K562 (cell line): ENCODE measurements at regions not wholly inside any gene's neighbourhood (a gene's known extent, or its start where the extent isn't known, plus 50 kb on each side); places are given as distances from the start of the nearest gene placed in this dataset.

Experiments used
- ATAC-seq: fragments of 200-7000 bp; cut with Tn5 transposase; 3 replicates; pipeline ENCODE4 v1.9.1; 2020; ENCODE audit warnings: moderate library complexity
- BruUV-seq: library from RNA; stranded (reverse); fragments of 400-500 nt; replicated peaks from 2 replicates; lab custom pipeline; 2021; lab: Mats Ljungman, UMichigan
- CTCF ChIA-PET: fragments of 300-600 bp; formaldehyde crosslinking; extraction: SDS; loops from one replicate; lab custom pipeline; 2021; ENCODE audit warnings: low intra/inter-chr PET ratio; lab: Yijun Ruan, JAX
- POLR2A ChIA-PET: fragments of 300-600, 350-650 bp; sonication (Branson Sonifier 250); formaldehyde crosslinking; extraction: SDS; loops from one replicate; lab custom pipeline; 2021; ENCODE audit warnings: antibody characterized with exemption, inconsistent platforms; lab: Yijun Ruan, JAX
- DNase-seq, 4 experiments: peaks; one replicate each; pipeline versions ENCODE4 v3.0.0 to v3.0.0-alpha.2; 2011 to 2018; ENCODE audit warnings: low spot score in 3 of 4, mixed read lengths in 3 of 4; ENCODE audit errors: extremely low read depth in 1 of 4
- FAIRE-seq: peaks from 2 replicates; lab custom pipeline; 2011; peaks lifted over from hg19 to GRCh38; lab: Jason Lieb, UNC
- H2AFZ ChIP-seq: 2 replicates; pipeline ENCODE4 v1.6.0; 2011; ENCODE audit warnings: low read depth, low read length, control low read depth, inconsistent platforms
- H3K27ac ChIP-seq: fragments of 200-600 bp; 3 replicates; pipeline ENCODE4 v1.8.0; 2011; ENCODE audit warnings: low read depth, mild to moderate bottlenecking, control low read depth, inconsistent platforms, low read length, moderate library complexity, mixed read lengths; ENCODE audit errors: extremely low read depth
- H3K27me3 ChIP-seq, 2 experiments: fragments of 300-600 bp in 1 of 2; 2 replicates in 1 of 2; 3 replicates in 1 of 2; pipeline versions ENCODE4 v1.6.0 to v1.8.0; 2011; ENCODE audit warnings: inconsistent platforms in 2 of 2, low read length in 2 of 2, mild to moderate bottlenecking in 1 of 2, mixed read lengths in 1 of 2, moderate library complexity in 1 of 2; ENCODE audit not compliant: control insufficient read depth in 2 of 2, insufficient read depth in 2 of 2
- H3K36me3 ChIP-seq: fragments of 300-600 bp; 3 replicates; pipeline ENCODE4 v1.8.0; 2011; ENCODE audit warnings: mild to moderate bottlenecking, low read length, inconsistent platforms; ENCODE audit not compliant: control insufficient read depth, insufficient read depth
- H3K4me1 ChIP-seq, 2 experiments: fragments of 200-600 bp in 1 of 2; replicated peaks in 1 of 2; 2 replicates in 1 of 2; 3 replicates in 1 of 2; pipeline versions ENCODE4 v1.5.1 to v1.8.0; 2011; ENCODE audit warnings: inconsistent platforms in 2 of 2, low read length in 2 of 2, mild to moderate bottlenecking in 1 of 2, mixed read lengths in 1 of 2, moderate library complexity in 1 of 2; ENCODE audit not compliant: control insufficient read depth in 2 of 2, insufficient read depth in 2 of 2
- H3K4me2 ChIP-seq: 2 replicates; pipeline ENCODE4 v1.6.1; 2011; ENCODE audit warnings: low read length, control low read depth, inconsistent platforms, mixed read lengths; ENCODE audit not compliant: insufficient read depth
- H3K4me3 ChIP-seq: fragments of 200-600 bp; sonication (generic), shearing (Covaris generic); 2 replicates; pipeline ENCODE4 v1.5.1; 2016; ENCODE audit warnings: control low read depth, inconsistent platforms
- H3K79me2 ChIP-seq: fragments of 200-600 bp; 3 replicates; pipeline ENCODE4 v1.8.0; 2011; ENCODE audit warnings: low read length, inconsistent platforms; ENCODE audit not compliant: control insufficient read depth, insufficient read depth
- H3K9ac ChIP-seq, 2 experiments: 2 replicates each; pipeline versions ENCODE4 v1.6.0 to v1.6.1; 2011; ENCODE audit warnings: low read depth in 2 of 2, low read length in 2 of 2, control low read depth in 1 of 2, inconsistent platforms in 1 of 2, mild to moderate bottlenecking in 1 of 2, mixed read lengths in 1 of 2; ENCODE audit not compliant: insufficient read depth in 1 of 2
- H3K9me1 ChIP-seq: one replicate; pipeline ENCODE4 v1.6.0; 2011; ENCODE audit warnings: inconsistent platforms, mild to moderate bottlenecking, low read length, moderate library complexity; ENCODE audit not compliant: control insufficient read depth, insufficient read depth
- H3K9me3 ChIP-seq: replicated peaks from 2 replicates; pipeline ENCODE4 v1.5.1; 2011; ENCODE audit warnings: low read depth, low read length, inconsistent platforms; ENCODE audit not compliant: control insufficient read depth, insufficient read depth
- H4K20me1 ChIP-seq: replicated peaks from 2 replicates; pipeline ENCODE4 v1.6.1; 2011; ENCODE audit warnings: low read length, inconsistent platforms, mixed read lengths; ENCODE audit not compliant: control insufficient read depth, insufficient read depth
- CTCF ChIP-seq, 3 experiments: IDR thresholded peaks in 2 of 3; conservative IDR thresholded peaks in 1 of 3; 2 replicates each; pipeline ENCODE4 v1.5.1; 2011 to 2012; ENCODE audit warnings: low read length in 3 of 3, mild to moderate bottlenecking in 3 of 3, control low read depth in 2 of 3, improper control_type of control experiment in 1 of 3, inconsistent platforms in 1 of 3, low read depth in 1 of 3, mixed read lengths in 1 of 3, moderate library complexity in 1 of 3; ENCODE audit not compliant: insufficient read depth in 2 of 3
- CTCFL ChIP-seq: IDR thresholded peaks from 2 replicates; pipeline ENCODE4 v1.6.1; 2011; ENCODE audit warnings: borderline replicate concordance, low read depth, mild to moderate bottlenecking, moderate library complexity, low read length; ENCODE audit not compliant: insufficient read depth, poor library complexity, severe bottlenecking
- GATAD2B ChIP-seq: fragments of 450-650 bp; IDR thresholded peaks from 2 replicates; pipeline ENCODE4 v1.6.1; 2017; ENCODE audit warnings: mild to moderate bottlenecking, borderline replicate concordance
- SAP30 ChIP-seq: fragments of 200-600 bp; sonication (generic); IDR thresholded peaks from 2 replicates; pipeline ENCODE4 v1.6.1; 2012; ENCODE audit warnings: borderline replicate concordance, low read depth, mild to moderate bottlenecking, moderate library complexity, low read length, control low read depth, inconsistent platforms; ENCODE audit not compliant: insufficient read depth, poor library complexity, severe bottlenecking
- TRIM28 ChIP-seq: fragments of 450-650 bp; IDR thresholded peaks from 2 replicates; pipeline ENCODE4 v1.6.1; 2017
- ZBTB33 ChIP-seq: sonication (generic); formaldehyde crosslinking; IDR thresholded peaks from 2 replicates; pipeline ENCODE4 v1.8.1; 2023; ENCODE audit warnings: mild to moderate bottlenecking, missing genetic modification reagents
- ZNF282 ChIP-seq: sonication (generic); formaldehyde crosslinking; IDR thresholded peaks from 2 replicates; pipeline ENCODE4 v1.8.1; 2023; ENCODE audit warnings: missing genetic modification reagents
- ZNF316 ChIP-seq: fragments of 450-650 bp; IDR thresholded peaks from 2 replicates; pipeline ENCODE4 v1.6.1; 2016
- WGBS: fragments of 100-300 bp; shearing (Covaris generic); methylation state at CpG from one replicate; pipeline ENCODE4 v1.1.6; 2016; ENCODE audit warnings: low coverage, mixed read lengths; ENCODE audit not compliant: insufficient coverage; ENCODE audit errors: missing lambda C conversion rate; 5-methylcytosine and 5-hydroxymethylcytosine counted together
- in situ Hi-C: fragments of 300-500 bp; cut with MboI; formaldehyde crosslinking; loops from 4 replicates; pipeline ENCODE4 v1.15.0; 2018; ENCODE audit warnings: inconsistent platforms, mixed read lengths
- intact Hi-C: fragments of 100-400 bp; cut with micrococcal nuclease; formaldehyde crosslinking; loops from 2 replicates; pipeline ENCODE4 v1.14.2; 2022

GRCh38 chr6:1554141-1554475 lies 55.6 kb upstream of the FOXC1 start:
- Histone ChIP-seq H3K4me2 (no peak overlapping the region), H3K27me3 (peaks cover 0 to 22% of the 10 kb centered on the region in 2 experiments; a peak in 2 of 5 replicates), H2AFZ (no peak overlapping the region), H3K79me2 (no peaks in the 10 kb centered on the region), H3K4me1 (peaks cover 0 to 5% of the 10 kb centered on the region in 2 experiments; a peak in 1 of 5 replicates), H3K36me3 (no peaks in the 10 kb centered on the region), H3K9ac (no peak overlapping the region), H3K9me1 (no peaks in the 10 kb centered on the region), H3K27ac (no peak overlapping the region), H4K20me1 (no peaks in the 10 kb centered on the region), H3K9me3 (no peaks in the 10 kb centered on the region), H3K4me3 (no peak overlapping the region)
- CTCF ChIA-PET, result no interaction called here
- no peak for TF ChIP-seq SAP30
- TF ChIP-seq TRIM28, result no peak
- no peak for TF ChIP-seq ZNF282 (CRISPR knock-in tag)
- no peak for TF ChIP-seq ZNF316
- TF ChIP-seq GATAD2B, result no peak
- POLR2A ChIA-PET, result no interaction called here
- intact Hi-C loops (no loop called here), in situ Hi-C loops (no loop called here)
- WGBS, result 0% methylated on average over 8 of the region's 8 CpGs
- DNase-seq (no peak), ATAC-seq (no peak), FAIRE-seq (no peak)
- BruUV-seq, result no TSS peak

- no peak overlapping the region for H3K4me2 ChIP-seq
- no peak overlapping the region for H2AFZ ChIP-seq
- ChIA-PET POLR2A (no interaction called here), CTCF (no interaction called here)
- H3K9me1 ChIP-seq, result no peaks in the 10 kb centered on the region
- H3K79me2 ChIP-seq, result no peaks in the 10 kb centered on the region
- BruUV-seq, result no TSS peak
- peak in 2 of 4 experiments; percentile 23 to 24 for DNase-seq
- no peak overlapping the region for H3K4me3 ChIP-seq
- no peaks in the 10 kb centered on the region for H3K9me3 ChIP-seq
- H3K27ac ChIP-seq, result no peak overlapping the region
- 27% methylated on average over 45 of the region's 46 CpGs for WGBS
- H3K4me1 ChIP-seq, result peaks cover 0 to 5% of the 10 kb centered on the region in 2 experiments; a peak in 1 of 5 replicates
- H3K9ac ChIP-seq, result no peak overlapping the region
- no peak for ATAC-seq
- FAIRE-seq, result no peak
- H3K27me3 ChIP-seq, result peaks cover 0 to 22% of the 10 kb centered on the region in 2 experiments; a peak in 2 of 5 replicates
- no peaks in the 10 kb centered on the region for H4K20me1 ChIP-seq
- intact Hi-C loops, result no loop called here
- in situ Hi-C loops, result no loop called here
- no peaks in the 10 kb centered on the region for H3K36me3 ChIP-seq
- TF ChIP-seq CTCF (IDR thresholded peaks at IDR 0.05 in 2 of 3, conservative IDR thresholded peaks at IDR 0.05 in 1 of 3; ENCODE audit: insufficient read depth in 2 of 3, low read depth in 1 of 3, low read length in 3 of 3) (0 out of 6 replicates have a peak, but pooled peaks have one; percentile 6 to 18 (median 10)), ZBTB33 (peak; percentile 88), CTCFL (peak; percentile 50)
Observed at GRCh38 chr6:1554476-1555310, 55.0 kb upstream of the FOXC1 start.
